OCI-LY1 (cell line): ENCODE measurements at regions not wholly inside any gene's neighbourhood (a gene's known extent, or its start where the extent isn't known, plus 50 kb on each side); places are given as distances from the start of the nearest gene placed in this dataset.

Experiments used
- H2AFZ ChIP-seq: fragments of 200-600 bp; sonication (generic), shearing (Covaris generic); 2 replicates; pipeline ENCODE4 v1.6.0; 2014; ENCODE audit warnings: antibody characterized with exemption, mild to moderate bottlenecking, low read length
- H3F3A ChIP-seq: fragments of 200-600 bp; sonication (generic), shearing (Covaris generic); 2 replicates; pipeline ENCODE4 v1.6.0; 2014; ENCODE audit warnings: mild to moderate bottlenecking, antibody characterized with exemption, low read length, moderate library complexity; ENCODE audit not compliant: insufficient read depth
- H3K27ac ChIP-seq: fragments of 200-600 bp; sonication (generic); 2 replicates; pipeline ENCODE4 v1.5.1; 2014; ENCODE audit warnings: low read length, mixed run types, mild to moderate bottlenecking, low read depth; ENCODE audit not compliant: poor library complexity, severe bottlenecking
- H3K27me3 ChIP-seq: fragments of 200-600 bp; sonication (generic); 2 replicates; pipeline ENCODE4 v1.6.0; 2014; ENCODE audit warnings: antibody characterized with exemption, mild to moderate bottlenecking, low read length, moderate library complexity; ENCODE audit not compliant: insufficient read depth
- H3K36me3 ChIP-seq: fragments of 200-600 bp; sonication (generic); 2 replicates; pipeline ENCODE4 v1.6.1; 2014; ENCODE audit warnings: mild to moderate bottlenecking, antibody characterized with exemption, low read length, moderate library complexity, mixed read lengths; ENCODE audit not compliant: insufficient read depth
- H3K4me1 ChIP-seq: fragments of 200-600 bp; sonication (generic); 2 replicates; pipeline ENCODE4 v1.5.1; 2014; ENCODE audit warnings: mild to moderate bottlenecking, low read length, moderate library complexity; ENCODE audit not compliant: insufficient read depth, severe bottlenecking
- H3K4me2 ChIP-seq: fragments of 200-600 bp; sonication (generic), shearing (Covaris generic); 2 replicates; pipeline ENCODE4 v1.6.1; 2014; ENCODE audit warnings: low read length
- H3K4me3 ChIP-seq: fragments of 200-600 bp; sonication (generic); 2 replicates; pipeline ENCODE4 v1.5.1; 2014; ENCODE audit warnings: low read length, low read depth, mild to moderate bottlenecking, mixed read lengths; ENCODE audit not compliant: poor library complexity, severe bottlenecking
- H3K79me2 ChIP-seq: fragments of 200-600 bp; shearing (Covaris generic); 2 replicates; pipeline ENCODE4 v1.6.1; 2016; ENCODE audit warnings: mixed run types, low read length, mixed read lengths; ENCODE audit not compliant: insufficient read depth
- H3K9ac ChIP-seq: fragments of 200-600 bp; sonication (generic), shearing (Covaris generic); 2 replicates; pipeline ENCODE4 v1.6.1; 2014; ENCODE audit warnings: mild to moderate bottlenecking, low read length, mixed read lengths
- H3K9me2 ChIP-seq: fragments of 200-600 bp; sonication (generic), shearing (Covaris generic); 2 replicates; pipeline ENCODE4 v1.6.1; 2014; ENCODE audit warnings: low read depth, mild to moderate bottlenecking, low read length, mixed read lengths
- H3K9me3 ChIP-seq: fragments of 200-600 bp; shearing (Covaris generic); 2 replicates; pipeline ENCODE4 v1.6.1; 2014; ENCODE audit warnings: low read length, mixed read lengths
- H4K20me1 ChIP-seq: fragments of 200-600 bp; sonication (generic), shearing (Covaris generic); 2 replicates; pipeline ENCODE4 v1.6.0; 2016; ENCODE audit warnings: mild to moderate bottlenecking, low read length; ENCODE audit not compliant: insufficient read depth
- EZH2 ChIP-seq: fragments of 200-600 bp; sonication (generic), shearing (Covaris generic); IDR thresholded peaks from 2 replicates; pipeline ENCODE4 v1.8.0; 2017; ENCODE audit warnings: borderline replicate concordance, mixed run types, mild to moderate bottlenecking, antibody characterized with exemption, low read length, moderate library complexity, mixed read lengths
- TF ChIP-seq, protein P1 (sequence below): fragments of 200-600 bp; sonication (generic), shearing (Covaris generic); IDR thresholded peaks from 2 replicates; pipeline ENCODE4 v1.5.1; 2017; ENCODE audit warnings: mild to moderate bottlenecking, antibody characterized with exemption, low read length, moderate library complexity, mixed read lengths

DNA sequence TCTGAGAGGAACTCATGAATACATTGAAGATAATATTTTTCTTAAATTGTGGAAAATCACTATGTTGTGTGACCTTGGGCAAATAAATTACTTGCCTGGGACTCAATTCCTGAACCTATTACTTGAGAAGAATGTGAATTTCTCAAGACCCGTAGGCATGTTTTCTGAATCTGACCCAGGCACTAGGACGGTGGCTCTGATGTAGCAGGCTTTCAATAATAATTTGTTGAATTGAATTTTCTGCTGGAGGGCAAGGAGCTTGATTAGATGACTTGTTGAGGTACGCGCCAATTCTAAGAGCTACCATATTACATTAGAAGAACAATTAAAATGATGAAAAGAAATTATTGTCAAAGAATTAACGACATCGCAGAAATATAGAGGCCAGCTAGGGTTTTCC, 150.2 kb upstream of the LRRC3B start:
- H3F3A ChIP-seq, result no peaks in the 10 kb centered on the region
- no peak overlapping the region for H2AFZ ChIP-seq
- H3K9ac ChIP-seq, result no peak overlapping the region
- H3K4me1 ChIP-seq, result no peaks in the 10 kb centered on the region
- H3K9me2 ChIP-seq, result no peaks in the 10 kb centered on the region
- no peaks in the 10 kb centered on the region for H3K79me2 ChIP-seq
- H3K27me3 ChIP-seq, result no peaks in the 10 kb centered on the region
- H3K4me2 ChIP-seq, result no peak overlapping the region
- H3K9me3 ChIP-seq, result no peaks in the 10 kb centered on the region
- no peak overlapping the region for H3K4me3 ChIP-seq
- TF ChIP-seq, protein P1, sequence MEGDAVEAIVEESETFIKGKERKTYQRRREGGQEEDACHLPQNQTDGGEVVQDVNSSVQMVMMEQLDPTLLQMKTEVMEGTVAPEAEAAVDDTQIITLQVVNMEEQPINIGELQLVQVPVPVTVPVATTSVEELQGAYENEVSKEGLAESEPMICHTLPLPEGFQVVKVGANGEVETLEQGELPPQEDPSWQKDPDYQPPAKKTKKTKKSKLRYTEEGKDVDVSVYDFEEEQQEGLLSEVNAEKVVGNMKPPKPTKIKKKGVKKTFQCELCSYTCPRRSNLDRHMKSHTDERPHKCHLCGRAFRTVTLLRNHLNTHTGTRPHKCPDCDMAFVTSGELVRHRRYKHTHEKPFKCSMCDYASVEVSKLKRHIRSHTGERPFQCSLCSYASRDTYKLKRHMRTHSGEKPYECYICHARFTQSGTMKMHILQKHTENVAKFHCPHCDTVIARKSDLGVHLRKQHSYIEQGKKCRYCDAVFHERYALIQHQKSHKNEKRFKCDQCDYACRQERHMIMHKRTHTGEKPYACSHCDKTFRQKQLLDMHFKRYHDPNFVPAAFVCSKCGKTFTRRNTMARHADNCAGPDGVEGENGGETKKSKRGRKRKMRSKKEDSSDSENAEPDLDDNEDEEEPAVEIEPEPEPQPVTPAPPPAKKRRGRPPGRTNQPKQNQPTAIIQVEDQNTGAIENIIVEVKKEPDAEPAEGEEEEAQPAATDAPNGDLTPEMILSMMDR, result no peak
- no peak for TF ChIP-seq EZH2
- no peak overlapping the region for H3K27ac ChIP-seq
- H3K36me3 ChIP-seq, result no peaks in the 10 kb centered on the region
- H4K20me1 ChIP-seq, result no peaks in the 10 kb centered on the region

GRCh38 chr3:26474706-26475105, 147.9 kb upstream of the LRRC3B start:
- H3F3A ChIP-seq, result no peaks in the 10 kb centered on the region

DNA sequence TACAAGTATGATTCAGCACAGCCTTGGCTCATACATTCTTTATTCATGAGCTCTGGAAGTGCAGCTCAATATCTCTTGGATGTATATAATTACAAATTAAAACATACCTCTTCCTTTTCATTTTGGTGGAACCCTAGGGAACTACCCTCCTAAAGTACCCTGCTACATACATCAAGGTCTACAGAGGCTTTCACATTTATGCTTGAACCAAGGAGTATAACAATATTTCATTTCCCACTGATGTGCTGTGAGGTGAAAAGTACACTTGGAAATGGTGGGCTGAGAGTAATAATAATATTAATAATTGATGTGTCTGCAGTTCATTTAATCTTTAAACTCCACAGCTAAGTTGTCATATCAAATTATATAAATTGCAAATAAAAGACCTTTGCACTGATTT, 142.2 kb upstream of the LRRC3B start:
- TF ChIP-seq EZH2, result no peak
- TF ChIP-seq, protein P1, result no peak
- no peak overlapping the region for H2AFZ ChIP-seq
- H3K4me3 ChIP-seq, result no peak overlapping the region
- no peaks in the 10 kb centered on the region for H3F3A ChIP-seq
- H3K27ac ChIP-seq, result no peak overlapping the region
- no peak overlapping the region for H3K4me2 ChIP-seq
- no peaks in the 10 kb centered on the region for H3K36me3 ChIP-seq
- no peaks in the 10 kb centered on the region for H3K27me3 ChIP-seq
- no peaks in the 10 kb centered on the region for H3K9me3 ChIP-seq
- no peaks in the 10 kb centered on the region for H4K20me1 ChIP-seq
- no peaks in the 10 kb centered on the region for H3K79me2 ChIP-seq
- H3K9me2 ChIP-seq, result no peaks in the 10 kb centered on the region
- no peaks in the 10 kb centered on the region for H3K4me1 ChIP-seq
- H3K9ac ChIP-seq, result no peak overlapping the region

More at GRCh38 chr3:26474706-26475105, 147.9 kb upstream of the LRRC3B start:
- H3K27me3 ChIP-seq, result no peaks in the 10 kb centered on the region
- no peaks in the 10 kb centered on the region for H4K20me1 ChIP-seq
- no peak overlapping the region for H3K4me3 ChIP-seq
- no peak for TF ChIP-seq EZH2
- TF ChIP-seq, protein P1, result no peak
- H3K27ac ChIP-seq, result no peak overlapping the region
- H3K36me3 ChIP-seq, result no peaks in the 10 kb centered on the region
- H3K79me2 ChIP-seq, result no peaks in the 10 kb centered on the region
- H3K9me3 ChIP-seq, result no peaks in the 10 kb centered on the region
- no peak overlapping the region for H3K4me2 ChIP-seq
- no peaks in the 10 kb centered on the region for H3K4me1 ChIP-seq
- no peak overlapping the region for H2AFZ ChIP-seq
- no peaks in the 10 kb centered on the region for H3K9me2 ChIP-seq
- no peak overlapping the region for H3K9ac ChIP-seq
